ENCODE measurements at regions not wholly inside any gene's neighbourhood (a gene's known extent, or its start where the extent isn't known, plus 50 kb on each side); places are given as distances from the start of the nearest gene placed in this dataset.

GRCh38 chr16:62088731-62089410, 52.6 kb upstream of the CDH8 start:
- DNase-seq (ENCODE audit: low read depth), result no peak

Measured in amniotic epithelial cell (primary cell).